Stomach (tissue), 8 donors: ENCODE measurements at regions not wholly inside any gene's neighbourhood (a gene's known extent, or its start where the extent isn't known, plus 50 kb on each side); places are given as distances from the start of the nearest gene placed in this dataset.

Experiments used
- DNase-seq, 2 donors: peaks; one replicate each; pipeline versions ENCODE4 v3.0.0 to v3.0.0-alpha.2; 2013 to 2019
- H3K27ac ChIP-seq, 5 donors: fragments of 200-600 bp in 4 of 5; sonication (generic) in 4 of 5; one replicate each; pipeline ENCODE4 v1.5.1; 2013 to 2019; ENCODE audit warnings: mild to moderate bottlenecking in 1 of 5, moderate library complexity in 1 of 5
- H3K27me3 ChIP-seq, 3 donors: fragments of 200-600 bp; sonication (generic); one replicate each; pipeline ENCODE4 v1.5.1; 2017 to 2019; ENCODE audit warnings: mixed run types in 1 of 3
- H3K36me3 ChIP-seq, 4 donors: fragments of 200-600 bp; sonication (generic); 1 replicate in 3 of 4; 2 replicates in 1 of 4; pipeline ENCODE4 v1.5.1; 2016 to 2019
- H3K4me1 ChIP-seq, 4 donors: fragments of 200-600 bp; sonication (generic); one replicate each; pipeline ENCODE4 v1.5.1; 2016 to 2019
- H3K4me3 ChIP-seq, 4 donors: fragments of 200-600 bp; sonication (generic) in 3 of 4; one replicate each; pipeline ENCODE4 v1.5.1; 2016 to 2019; ENCODE audit warnings: mild to moderate bottlenecking in 1 of 4
- H3K9me3 ChIP-seq, 4 donors: fragments of 200-600 bp; sonication (generic); one replicate each; pipeline ENCODE4 v1.5.1; 2016 to 2019
- CTCF ChIP-seq, 7 experiments: fragments of 450-650 bp in 4 of 7; fragments of 200-600 bp in 3 of 7; sonication (generic) in 3 of 7; IDR thresholded peaks; one replicate each; pipeline ENCODE4 v1.5.1; 2016 to 2019; ENCODE audit warnings: antibody characterized with exemption in 7 of 7, control low read depth in 2 of 7, mild to moderate bottlenecking in 1 of 7
- EP300 ChIP-seq: sonication (generic); formaldehyde crosslinking; IDR thresholded peaks from one replicate; pipeline ENCODE4 v1.6.1; 2017; ENCODE audit warnings: antibody characterized with exemption
- POLR2A ChIP-seq, 4 donors: fragments of 450-650 bp; IDR thresholded peaks; one replicate each; pipeline ENCODE4 v1.6.1; 2016; ENCODE audit warnings: antibody characterized with exemption in 4 of 4, control low read depth in 2 of 4, mild to moderate bottlenecking in 1 of 4, moderate library complexity in 1 of 4
- POLR2AphosphoS5 ChIP-seq, 3 donors: sonication (generic); formaldehyde crosslinking; IDR thresholded peaks; one replicate each; pipeline ENCODE4 v1.6.1; 2016; ENCODE audit warnings: antibody characterized with exemption in 3 of 3
- WGBS, 5 donors: extraction: QIAGEN DNeasy Blood & Tissue Kit in 3 of 5; methylation state at CpG; one replicate each; pipeline versions ENCODE4 v1.1.5 to v1.1.7; 2013 to 2018; 5-methylcytosine and 5-hydroxymethylcytosine counted together
- intact Hi-C: fragments of 100-400 bp; cut with DNase I; formaldehyde crosslinking; loops from one replicate; pipeline ENCODE4 v1.15.1; 2023; ENCODE audit warnings: low total_unique reads
- donor health status: healthy with polysubstance abuse.
- donor health status: Bipolar disorder and iron deficiency.
- donor health status: healthy.

GRCh38 chr4:100574607-100575006 is 56.8 kb upstream of the EMCN start:
- H3K4me3 ChIP-seq = no peak overlapping the region
- no peak overlapping the region for H3K27ac ChIP-seq
- 91 to 97% (median 93%) methylated on average over 2 of the region's 2 CpGs for WGBS, 5 donors
- intact Hi-C loops = no loop called here
- no peaks in the 10 kb centered on the region for H3K36me3 ChIP-seq
- DNase-seq = no peak
- H3K27me3 ChIP-seq = no peaks in the 10 kb centered on the region
- no peaks in the 10 kb centered on the region for H3K4me1 ChIP-seq
- no peak for TF ChIP-seq POLR2A (IDR thresholded peaks at IDR 0.05)
- no peak for TF ChIP-seq EP300
- TF ChIP-seq POLR2AphosphoS5 (IDR thresholded peaks at IDR 0.05) = no peak
- TF ChIP-seq CTCF (IDR thresholded peaks at IDR 0.05) = no peak
- H3K9me3 ChIP-seq = no peaks in the 10 kb centered on the region

GRCh38 chr4:100569196-100569595 is 51.4 kb upstream of the EMCN start:
- no peak for DNase-seq
- H3K27me3 ChIP-seq = no peaks in the 10 kb centered on the region
- H3K27ac ChIP-seq = no peak overlapping the region
- no peaks in the 10 kb centered on the region for H3K9me3 ChIP-seq
- intact Hi-C loops = no loop called here
- TF ChIP-seq CTCF (IDR thresholded peaks at IDR 0.05) (no peak), POLR2AphosphoS5 (IDR thresholded peaks at IDR 0.05) (no peak), POLR2A (IDR thresholded peaks at IDR 0.05) (no peak), EP300 (no peak)
- no peaks in the 10 kb centered on the region for H3K36me3 ChIP-seq
- no peak overlapping the region for H3K4me3 ChIP-seq
- H3K4me1 ChIP-seq = no peaks in the 10 kb centered on the region
- WGBS, 5 donors = 44 to 84% (median 77%) methylated on average over 1 to 2 of the region's 2 CpGs
